ENCODE measurements at regions not wholly inside any gene's neighbourhood (a gene's known extent, or its start where the extent isn't known, plus 50 kb on each side); places are given as distances from the start of the nearest gene placed in this dataset.
"Not testable (repeated sequence)": the region's sequence is repeated elsewhere in the genome, so short reads cannot be mapped to it uniquely, and the experiment has no call there.

GRCh38 chr13:93041566-93041965 is 185.0 kb upstream of the GPC6 start:
- H3K4me2 ChIP-seq (ENCODE audit: insufficient read depth in 1 of 2, low read depth in 2 of 2, low read length in 2 of 2); H3K23me2 ChIP-seq (ENCODE audit: low read depth, low read length); H3K18ac ChIP-seq (ENCODE audit: extremely low read depth, low read length); H2BK5ac ChIP-seq (ENCODE audit: low read depth, low read length); H3K36me3 ChIP-seq (ENCODE audit: control insufficient read depth in 2 of 4, insufficient read depth in 4 of 4, low read length in 3 of 4); H3K56ac ChIP-seq (replicated peaks; ENCODE audit: insufficient read length, low read depth, low read length); H2BK120ac ChIP-seq (replicated peaks; ENCODE audit: low read depth, low read length); H3K9ac ChIP-seq (replicated peaks in 1 of 4; ENCODE audit: extremely low read depth in 1 of 4, low read depth in 3 of 4, low read length in 3 of 4); H2BK15ac ChIP-seq (ENCODE audit: low read length); H2AK5ac ChIP-seq (ENCODE audit: low read depth, low read length); CTCF ChIA-PET (ENCODE audit: partially characterized antibody); POLR2A ChIA-PET (ENCODE audit: partially characterized antibody); H3K27ac ChIP-seq (ENCODE audit: low read depth, low read length); DNase-seq (ENCODE audit: low read depth in 1 of 2, low spot score in 2 of 2); H3K14ac ChIP-seq (ENCODE audit: insufficient read length); H3K79me2 ChIP-seq (ENCODE audit: control insufficient read depth in 1 of 2, insufficient read depth in 2 of 2, low read length in 2 of 2); H4K8ac ChIP-seq (ENCODE audit: extremely low read depth, insufficient read depth, low read length); H3K79me1 ChIP-seq (ENCODE audit: low read depth, low read length); H3K23ac ChIP-seq (ENCODE audit: insufficient read length); H3K9me3 ChIP-seq (ENCODE audit: insufficient read depth in 2 of 2, low read depth in 1 of 2, low read length in 1 of 2); H4K20me1 ChIP-seq (replicated peaks in 1 of 2; ENCODE audit: control insufficient read depth in 1 of 2, insufficient read depth in 2 of 2, low read length in 2 of 2); H3K4me1 ChIP-seq (replicated peaks in 1 of 4; ENCODE audit: control insufficient read depth in 3 of 4, insufficient read depth in 4 of 4, low read length in 3 of 4); FAIRE-seq; H2BK20ac ChIP-seq (ENCODE audit: low read length); H4K91ac ChIP-seq (replicated peaks; ENCODE audit: insufficient read length, low read length); H4K5ac ChIP-seq (ENCODE audit: insufficient read length, low read depth, low read length); H2BK12ac ChIP-seq (ENCODE audit: low read depth, low read length); H2AFZ ChIP-seq (ENCODE audit: low read length); H3K27me3 ChIP-seq (replicated peaks in 1 of 4; ENCODE audit: control insufficient read depth in 3 of 4, extremely low read depth in 1 of 4, insufficient read depth in 3 of 4, low read length in 3 of 4); H3K4me3 ChIP-seq (ENCODE audit: extremely low read depth in 1 of 4, insufficient read depth in 2 of 4, low read depth in 3 of 4, low read length in 4 of 4); H3K4ac ChIP-seq (replicated peaks; ENCODE audit: insufficient read length, low read depth, low read length): not testable (repeated sequence)
- 94% methylated on average over 4 of the region's 4 CpGs; no CpG with 5 or more reads in 1 of the 2 experiments for WGBS, 2 experiments (ENCODE audit: extremely low coverage in 1 of 2, insufficient coverage in 1 of 2, insufficient read length in 1 of 2, insufficient replicate concordance in 2 of 2, low coverage in 1 of 2, low lambda C conversion rate in 2 of 2, missing lambda C conversion rate in 1 of 2)
